ENCODE measurements at regions not wholly inside any gene's neighbourhood (a gene's known extent, or its start where the extent isn't known, plus 50 kb on each side); places are given as distances from the start of the nearest gene placed in this dataset.
"Not testable (repeated sequence)": the region's sequence is repeated elsewhere in the genome, so short reads cannot be mapped to it uniquely, and the experiment has no call there.

DNA sequence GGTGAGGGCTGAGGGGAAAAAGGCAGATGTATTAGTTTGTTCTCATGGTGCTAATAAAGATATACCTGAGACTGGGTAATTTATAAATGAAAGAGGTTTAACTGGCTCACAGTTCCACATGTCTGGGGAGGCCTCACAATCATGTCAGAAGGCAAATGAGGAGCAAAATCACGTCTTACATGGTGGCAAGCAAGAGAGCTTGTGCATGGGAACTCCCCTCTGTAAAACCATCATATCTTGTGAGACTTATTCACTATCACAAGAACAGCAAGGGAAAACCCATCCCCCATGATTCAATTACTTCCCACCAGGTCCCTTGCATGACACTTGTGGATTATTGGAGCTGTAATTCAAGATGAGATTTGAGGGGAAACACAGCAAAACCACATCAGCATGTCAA, 1220.9 kb downstream of the GALC start:
- no peak overlapping the region for H3K4me3 ChIP-seq (ENCODE audit: low read depth, low read length)
- CTCF ChIA-PET: interaction anchor here (0.6 kb wide), 1 partner anchor 230 kb away, joined by 4 read pairs; no protein-coding TSS in a partner anchor
- TF ChIP-seq CTCF (IDR thresholded peaks at IDR 0.05; ENCODE audit: low read depth, low read length): no peak
- no peak for DNase-seq (ENCODE audit: low read depth, low spot score)
- no peak overlapping the region for H3K27ac ChIP-seq (ENCODE audit: low read depth, low read length)
- no peaks in the 10 kb centered on the region for H3K27me3 ChIP-seq (ENCODE audit: control insufficient read depth, insufficient read depth, low read length)
- POLR2A ChIA-PET: no interaction called here
- no peaks in the 10 kb centered on the region for H3K9me3 ChIP-seq (ENCODE audit: control insufficient read depth, insufficient read depth, low read length)

DNA sequence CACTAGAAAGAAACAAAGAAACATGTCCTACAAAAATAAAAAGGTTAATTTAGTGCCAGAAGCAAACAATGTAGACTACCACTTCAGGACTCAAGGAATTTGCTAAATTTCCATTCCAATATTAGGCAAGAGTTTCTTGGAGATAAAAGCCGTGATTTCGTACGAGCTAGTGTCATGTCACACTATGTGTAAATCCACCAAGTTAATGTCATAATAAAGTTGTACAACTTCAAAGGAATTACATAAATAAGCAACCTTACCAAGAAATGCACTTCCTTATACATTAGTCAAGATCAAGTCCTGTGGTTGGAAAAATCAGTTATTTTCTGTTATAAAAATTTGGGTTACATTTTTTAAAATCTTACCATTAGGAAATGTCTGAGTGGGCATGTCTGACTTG, 1222.8 kb downstream of the GALC start:
- Histone ChIP-seq H3K4me3 (ENCODE audit: low read depth, low read length) (no peak overlapping the region), H3K27me3 (ENCODE audit: control insufficient read depth, insufficient read depth, low read length) (no peaks in the 10 kb centered on the region), H3K27ac (ENCODE audit: low read depth, low read length) (no peak overlapping the region), H3K9me3 (ENCODE audit: control insufficient read depth, insufficient read depth, low read length) (no peaks in the 10 kb centered on the region)
- POLR2A ChIA-PET: no interaction called here
- no peak for DNase-seq (ENCODE audit: low read depth, low spot score)
- no peak for TF ChIP-seq CTCF (IDR thresholded peaks at IDR 0.05; ENCODE audit: low read depth, low read length)
- CTCF ChIA-PET: no interaction called here

DNA sequence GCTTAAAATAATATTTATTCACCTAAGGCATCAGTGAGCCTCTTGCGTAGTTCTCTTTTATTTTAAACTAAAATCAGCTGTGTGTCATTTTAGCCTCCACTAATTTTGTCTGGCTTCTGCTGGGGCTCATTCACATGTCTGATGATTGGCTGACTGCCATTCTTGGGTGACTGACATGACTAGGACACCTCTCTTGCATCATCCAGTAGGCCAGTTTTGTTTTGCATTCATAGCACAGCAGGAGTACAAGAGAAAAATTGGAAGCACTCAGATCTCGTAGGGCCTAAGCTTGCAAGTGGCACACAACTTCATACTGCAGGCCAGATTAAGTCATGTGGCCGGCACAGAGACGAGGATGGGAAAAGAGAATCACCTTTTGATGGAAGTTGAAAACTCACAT, 1226.5 kb downstream of the GALC start:
- Histone ChIP-seq H3K4me3 (ENCODE audit: low read depth, low read length) (no peak overlapping the region), H3K27ac (ENCODE audit: low read depth, low read length) (no peak overlapping the region), H3K9me3 (ENCODE audit: control insufficient read depth, insufficient read depth, low read length) (no peaks in the 10 kb centered on the region; the same call in 1 of the 2 replicates), H3K27me3 (ENCODE audit: control insufficient read depth, insufficient read depth, low read length) (no peaks in the 10 kb centered on the region)
- TF ChIP-seq CTCF (IDR thresholded peaks at IDR 0.05; ENCODE audit: low read depth, low read length): no peak
- ChIA-PET POLR2A (no interaction called here), CTCF (no interaction called here)
- no peak for DNase-seq (ENCODE audit: low read depth, low spot score)

DNA sequence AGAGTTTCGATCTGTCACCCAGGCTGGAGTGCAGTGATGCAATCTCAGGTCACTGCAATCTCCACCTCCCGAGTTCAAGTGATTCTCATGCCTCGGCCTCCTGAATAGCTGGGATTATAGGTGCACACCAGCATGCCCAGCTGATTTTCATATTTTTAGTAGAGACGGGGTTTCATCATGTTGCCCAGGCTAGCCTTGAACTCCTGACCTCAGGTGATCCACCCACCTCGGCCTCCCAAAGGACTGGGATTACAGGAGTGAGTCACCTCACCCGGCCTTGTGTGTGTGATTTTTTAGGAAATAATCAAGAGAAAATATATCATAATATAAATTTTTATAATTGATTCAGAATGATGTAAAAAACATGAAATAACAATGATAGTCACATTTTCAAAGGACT, 1231.4 kb downstream of the GALC start:
- Histone ChIP-seq H3K27ac (ENCODE audit: low read depth, low read length) (no peak overlapping the region), H3K4me3 (ENCODE audit: low read depth, low read length) (no peak overlapping the region), H3K27me3 (ENCODE audit: control insufficient read depth, insufficient read depth, low read length) (no peaks in the 10 kb centered on the region), H3K9me3 (ENCODE audit: control insufficient read depth, insufficient read depth, low read length) (no peaks in the 10 kb centered on the region; the same call in 1 of the 2 replicates)
- DNase-seq (ENCODE audit: low read depth, low spot score): no peak
- TF ChIP-seq CTCF (IDR thresholded peaks at IDR 0.05; ENCODE audit: low read depth, low read length): no peak
- CTCF ChIA-PET: no interaction called here
- POLR2A ChIA-PET: no interaction called here

- no peak for TF ChIP-seq CTCF (IDR thresholded peaks at IDR 0.05; ENCODE audit: low read depth, low read length)
- DNase-seq (ENCODE audit: low read depth, low spot score): no peak
- no peak overlapping the region for H3K4me3 ChIP-seq (ENCODE audit: low read depth, low read length)
- no peak overlapping the region for H3K27ac ChIP-seq (ENCODE audit: low read depth, low read length)
- no peaks in the 10 kb centered on the region for H3K27me3 ChIP-seq (ENCODE audit: control insufficient read depth, insufficient read depth, low read length)
- POLR2A ChIA-PET: no interaction called here
- H3K9me3 ChIP-seq (ENCODE audit: control insufficient read depth, insufficient read depth, low read length): 0 out of 2 replicates have a peak, but pooled peaks cover 2% of the 10 kb centered on the region
- CTCF ChIA-PET: no interaction called here
Observed at GRCh38 chr14:86756521-86757190, 1226.7 kb downstream of the FLRT2 start.

- CTCF ChIA-PET; H3K4me3 ChIP-seq (ENCODE audit: low read depth, low read length); H3K27ac ChIP-seq (ENCODE audit: low read depth, low read length); POLR2A ChIA-PET; DNase-seq (ENCODE audit: low read depth, low spot score); H3K27me3 ChIP-seq (ENCODE audit: control insufficient read depth, insufficient read depth, low read length); H3K9me3 ChIP-seq (ENCODE audit: control insufficient read depth, insufficient read depth, low read length): not testable (repeated sequence)
Observed at GRCh38 chr14:86750488-86750887, 1220.5 kb downstream of the FLRT2 start.

Measured in AG04450 (cell line).